ENCODE measurements at regions not wholly inside any gene's neighbourhood (a gene's known extent, or its start where the extent isn't known, plus 50 kb on each side); places are given as distances from the start of the nearest gene placed in this dataset.
A peak's percentile ranks its signal among the peaks of the same experiment; 100 is the strongest.

DNA sequence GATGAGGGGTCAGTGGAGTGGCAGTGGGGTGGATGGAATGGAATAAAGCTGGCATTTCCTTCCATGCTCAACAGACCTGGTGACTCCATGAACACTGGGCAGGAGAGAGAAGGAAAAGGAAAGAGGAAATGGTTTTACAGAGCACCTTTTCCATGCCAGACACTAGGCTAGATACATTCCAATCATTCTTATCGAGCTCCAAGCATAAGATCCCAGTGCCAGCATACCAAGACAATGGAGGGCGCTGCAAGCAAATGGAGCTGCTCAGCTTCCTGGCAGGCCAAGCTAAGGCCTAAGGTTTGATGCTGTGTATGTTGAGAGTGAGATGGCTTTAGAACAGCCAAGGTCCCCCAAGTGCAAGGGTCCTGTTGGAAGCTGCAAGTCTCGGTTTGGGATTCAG lies 113.2 kb downstream of the HSPH1 start:
- DNase-seq, result no peak

GRCh38 chr13:31046711-31047279 lies 114.3 kb downstream of the TEX26 start:
- peak; percentile 65 to 91 for DNase-seq

DNA sequence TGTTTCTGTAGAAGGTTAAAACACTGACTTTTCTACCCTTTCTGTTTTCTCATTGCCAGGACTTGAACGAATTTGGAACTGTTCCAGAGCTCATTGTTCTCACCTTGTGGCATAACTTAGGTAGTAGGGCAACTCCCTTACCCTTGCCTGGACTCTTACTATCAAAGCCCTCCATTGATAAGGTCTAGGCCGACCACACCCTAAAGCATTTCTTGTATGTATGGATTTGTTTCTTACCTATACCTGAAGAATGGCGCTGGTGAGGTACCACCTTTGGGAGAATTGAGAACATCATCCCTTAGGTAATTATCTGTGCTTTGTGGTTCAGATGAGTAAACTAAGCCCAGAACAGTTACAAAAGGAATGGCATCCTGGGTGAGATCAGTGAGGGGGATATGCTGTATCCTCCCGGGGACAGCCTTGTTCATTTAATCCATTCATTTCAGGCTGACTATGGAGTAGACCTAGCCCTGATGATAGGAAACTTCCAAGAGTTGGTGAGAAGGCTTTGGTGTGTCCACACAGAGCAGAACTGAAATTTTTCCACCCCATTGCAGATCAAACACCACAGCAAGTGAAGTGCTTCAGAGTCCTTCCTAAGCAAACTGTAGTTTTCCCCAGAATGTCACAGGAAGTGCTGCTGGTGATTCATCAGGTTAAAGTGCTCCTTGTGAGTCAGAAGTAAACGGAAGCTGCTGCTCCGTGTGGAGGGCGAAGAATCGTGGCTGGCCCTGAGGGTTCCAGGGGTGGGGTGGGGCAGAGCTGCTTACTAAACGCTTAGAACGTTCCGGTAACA lies 113.0 kb downstream of the TEX26 start:
- no peak for DNase-seq

- peak; percentile 74 to 80 for DNase-seq
Observed at GRCh38 chr13:31044364-31045285, 112.2 kb downstream of the TEX26 start.

DNA sequence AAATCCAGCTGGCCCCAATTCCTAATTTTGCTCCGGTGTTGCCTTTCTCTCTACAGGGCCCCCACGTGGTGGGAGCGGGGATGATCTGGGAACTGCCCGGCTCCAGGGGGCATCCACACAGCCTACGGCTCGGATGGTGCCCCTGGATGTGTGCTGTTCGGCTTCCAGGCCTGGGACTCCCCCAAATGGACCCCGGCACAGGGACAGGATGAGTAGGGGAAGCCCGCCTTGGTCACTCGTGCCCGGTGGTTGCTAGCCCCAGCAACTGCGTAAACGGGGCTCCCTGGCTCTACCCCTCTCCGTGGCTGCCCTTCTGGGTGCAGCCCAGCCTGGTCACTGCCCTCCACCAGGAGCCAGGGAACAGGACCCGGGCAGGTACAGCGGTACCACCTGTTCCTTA lies 111.5 kb downstream of the TEX26 start:
- no peak for DNase-seq

- DNase-seq, result no peak
Observed at GRCh38 chr13:31042481-31043165, 110.2 kb downstream of the TEX26 start.

DNA sequence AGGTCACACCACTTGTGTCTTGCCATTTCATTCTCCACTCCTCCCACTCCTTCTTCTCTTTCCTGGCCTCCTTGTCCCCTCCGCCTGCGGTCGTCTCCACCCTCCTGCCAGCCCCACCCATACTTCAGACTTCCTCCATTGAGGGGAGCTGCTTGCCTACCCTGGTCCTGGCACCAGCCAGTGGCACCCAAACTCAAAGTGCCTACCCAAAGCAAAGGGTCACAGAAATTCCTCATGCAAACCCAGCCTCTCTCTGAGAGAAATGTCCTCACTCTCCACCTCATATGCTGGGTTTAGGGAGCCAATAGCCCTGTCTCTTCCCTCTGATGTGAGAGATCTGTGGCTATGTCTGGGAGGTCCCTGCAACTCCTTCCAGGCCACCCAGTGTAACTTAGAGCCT lies 109.6 kb downstream of the TEX26 start:
- DNase-seq, result no peak

DNA sequence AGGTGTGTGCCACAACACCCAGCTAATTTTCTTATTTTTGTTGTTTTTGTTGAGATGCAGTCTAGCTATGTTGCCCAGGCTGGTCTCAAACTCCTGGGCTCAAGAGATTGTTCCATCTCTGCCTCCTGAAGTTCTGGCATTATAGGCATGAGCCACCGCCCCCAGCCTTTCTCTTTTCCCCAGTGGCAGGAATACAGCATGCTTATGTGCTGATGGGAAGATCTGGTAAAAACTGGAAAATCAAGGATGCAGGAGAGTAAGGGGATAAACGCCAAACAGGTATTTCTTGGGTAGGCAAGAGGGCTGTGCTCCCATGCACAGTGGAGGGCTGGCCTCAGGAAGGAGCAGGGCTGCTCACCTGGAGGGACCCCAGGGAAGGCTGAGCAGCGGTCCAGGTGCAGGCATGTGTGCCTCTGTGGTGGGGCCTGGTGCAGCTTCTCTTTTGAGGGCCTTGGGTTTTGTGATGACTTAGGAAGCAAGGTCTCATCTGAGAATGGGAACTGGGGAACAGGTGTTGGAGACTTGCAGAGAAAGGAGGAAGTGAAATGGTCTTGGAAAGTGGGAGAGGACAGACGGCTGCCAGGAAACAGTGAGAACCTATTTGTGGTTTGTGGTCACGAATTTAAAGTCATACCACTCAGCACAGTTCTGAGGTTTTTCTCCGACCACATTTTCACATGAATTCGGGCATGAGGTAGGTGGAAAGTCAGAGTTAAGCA lies 106.5 kb downstream of the TEX26 start:
- no peak for DNase-seq

DNA sequence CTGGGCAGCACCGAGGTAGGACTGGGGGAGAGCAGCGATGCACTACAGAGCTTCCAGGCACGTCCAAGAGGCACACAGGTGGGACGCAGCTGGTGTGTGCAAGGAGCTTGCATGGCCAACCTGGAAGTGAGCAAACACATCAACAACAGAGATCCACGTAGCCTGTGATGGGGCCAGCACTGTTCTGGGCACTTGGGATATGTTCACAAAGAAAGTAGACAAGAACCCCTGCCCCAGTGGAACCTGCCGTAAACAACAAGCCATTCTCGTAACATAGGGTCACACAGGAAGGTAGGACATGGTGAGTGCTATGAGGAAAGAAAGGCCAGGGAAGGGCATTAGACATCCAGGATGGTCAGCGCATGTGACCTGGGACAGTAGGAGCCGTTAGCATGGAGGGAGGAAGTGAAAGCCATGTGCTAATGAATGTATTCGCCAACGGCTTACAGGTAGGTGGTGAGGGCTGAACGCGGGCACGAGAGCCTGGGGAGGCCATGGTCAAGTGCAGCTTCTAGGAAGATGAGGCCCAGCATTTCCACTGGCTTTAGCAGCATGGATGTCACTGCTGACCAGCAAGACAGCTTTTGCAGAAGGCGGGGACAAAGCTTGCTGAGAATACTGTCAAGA lies 105.5 kb downstream of the TEX26 start:
- DNase-seq, result no peak

- DNase-seq, result no peak
Observed at GRCh38 chr13:31036731-31037695, 104.6 kb downstream of the TEX26 start.

GRCh38 chr13:31035185-31035965 lies 102.9 kb downstream of the TEX26 start:
- no peak for DNase-seq

DNA sequence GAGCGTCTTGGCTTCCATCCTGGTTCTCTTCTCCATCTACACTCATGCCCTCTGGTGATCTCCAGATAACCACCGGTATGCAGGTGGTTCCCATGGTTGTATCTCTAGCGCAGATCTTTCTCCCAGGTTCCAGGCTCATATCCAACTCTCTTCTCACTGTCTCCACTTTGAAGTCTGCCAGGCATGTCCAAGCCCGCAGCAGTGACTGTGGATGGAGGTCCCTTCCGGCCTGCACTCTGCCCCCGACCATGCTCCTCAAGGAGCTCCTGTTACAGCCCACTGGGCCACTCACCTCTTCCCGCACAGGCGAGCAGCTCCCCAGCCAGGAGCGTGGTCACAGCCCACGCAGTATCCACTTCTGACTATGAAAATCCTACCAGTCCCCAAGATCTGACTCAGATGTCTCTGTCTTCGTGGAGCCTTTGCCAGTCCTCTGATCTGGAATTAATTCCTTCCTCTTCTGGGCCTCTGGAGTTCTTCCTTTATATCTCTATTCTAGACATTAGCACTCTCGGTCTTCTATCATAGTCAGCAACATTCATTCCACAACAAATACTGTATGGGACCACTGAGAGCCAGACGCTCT lies 100.2 kb downstream of the TEX26 start:
- no peak for DNase-seq

- DNase-seq, result no peak
Observed at GRCh38 chr13:31031482-31031881, 99.0 kb downstream of the TEX26 start.

- no peak for DNase-seq
Observed at GRCh38 chr13:31029102-31029501, 96.6 kb downstream of the TEX26 start.

DNA sequence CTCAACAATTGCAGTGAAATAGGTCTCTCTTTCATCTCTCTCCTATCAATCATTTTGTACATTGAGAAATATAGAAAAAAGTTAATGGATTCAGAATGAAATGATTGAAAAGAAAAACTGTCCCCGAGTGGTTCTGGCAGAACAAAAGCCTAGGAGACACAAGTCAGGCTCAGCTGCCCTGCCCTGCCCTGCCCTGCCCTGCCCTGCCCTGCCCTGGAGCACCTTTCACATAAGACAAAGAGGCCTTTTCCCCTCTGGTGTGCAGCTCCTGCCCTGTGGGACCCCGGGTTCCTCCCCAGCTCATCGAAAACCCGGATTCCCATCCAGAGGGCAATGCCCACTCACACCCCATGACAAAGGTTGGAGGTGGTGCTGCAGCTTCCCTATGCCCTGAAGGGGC lies 94.7 kb downstream of the TEX26 start:
- DNase-seq, result no peak
